ENCODE measurements at regions not wholly inside any gene's neighbourhood (a gene's known extent, or its start where the extent isn't known, plus 50 kb on each side); places are given as distances from the start of the nearest gene placed in this dataset.

DNA sequence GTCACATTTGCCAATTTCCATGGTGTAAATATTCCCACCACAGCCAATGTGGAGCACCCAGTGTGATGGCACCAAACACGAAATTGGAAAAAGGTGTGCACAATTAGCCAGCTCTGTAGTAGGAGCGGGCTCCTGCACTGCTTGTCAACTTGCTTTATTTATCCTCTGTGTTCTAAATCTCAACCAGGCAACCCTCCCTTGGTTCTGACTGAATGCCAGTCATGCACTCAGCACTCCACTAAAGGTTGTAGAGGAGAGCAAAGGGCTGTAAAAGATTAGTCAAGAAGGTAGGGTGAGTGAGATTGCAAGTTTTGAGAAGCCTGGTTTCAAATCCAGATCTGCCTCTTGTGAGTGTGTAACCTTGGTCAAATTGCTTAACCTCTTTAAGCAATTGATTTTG is 71.5 kb upstream of the EGR2 start:
- TF ChIP-seq, protein P1, sequence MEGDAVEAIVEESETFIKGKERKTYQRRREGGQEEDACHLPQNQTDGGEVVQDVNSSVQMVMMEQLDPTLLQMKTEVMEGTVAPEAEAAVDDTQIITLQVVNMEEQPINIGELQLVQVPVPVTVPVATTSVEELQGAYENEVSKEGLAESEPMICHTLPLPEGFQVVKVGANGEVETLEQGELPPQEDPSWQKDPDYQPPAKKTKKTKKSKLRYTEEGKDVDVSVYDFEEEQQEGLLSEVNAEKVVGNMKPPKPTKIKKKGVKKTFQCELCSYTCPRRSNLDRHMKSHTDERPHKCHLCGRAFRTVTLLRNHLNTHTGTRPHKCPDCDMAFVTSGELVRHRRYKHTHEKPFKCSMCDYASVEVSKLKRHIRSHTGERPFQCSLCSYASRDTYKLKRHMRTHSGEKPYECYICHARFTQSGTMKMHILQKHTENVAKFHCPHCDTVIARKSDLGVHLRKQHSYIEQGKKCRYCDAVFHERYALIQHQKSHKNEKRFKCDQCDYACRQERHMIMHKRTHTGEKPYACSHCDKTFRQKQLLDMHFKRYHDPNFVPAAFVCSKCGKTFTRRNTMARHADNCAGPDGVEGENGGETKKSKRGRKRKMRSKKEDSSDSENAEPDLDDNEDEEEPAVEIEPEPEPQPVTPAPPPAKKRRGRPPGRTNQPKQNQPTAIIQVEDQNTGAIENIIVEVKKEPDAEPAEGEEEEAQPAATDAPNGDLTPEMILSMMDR (IDR thresholded peaks at IDR 0.05; ENCODE audit: low read length), result no peak
- no peak for TF ChIP-seq EZH2phosphoT487 (IDR thresholded peaks at IDR 0.05; ENCODE audit: low read length)
